Breast epithelium (tissue), 3 donors: ENCODE measurements at regions not wholly inside any gene's neighbourhood (a gene's known extent, or its start where the extent isn't known, plus 50 kb on each side); places are given as distances from the start of the nearest gene placed in this dataset.
"Not testable (repeated sequence)": the region's sequence is repeated elsewhere in the genome, so short reads cannot be mapped to it uniquely, and the experiment has no call there.

Experiments used
- CTCF ChIP-seq, 3 donors: fragments of 450-650 bp; IDR thresholded peaks; one replicate each; pipeline ENCODE4 v1.5.1; 2016 to 2017; ENCODE audit warnings: antibody characterized with exemption in 3 of 3, mild to moderate bottlenecking in 3 of 3, moderate library complexity in 3 of 3
- POLR2A ChIP-seq: fragments of 450-650 bp; IDR thresholded peaks from one replicate; pipeline ENCODE4 v1.6.1; 2016; ENCODE audit warnings: antibody characterized with exemption, mild to moderate bottlenecking, moderate library complexity
- POLR2AphosphoS5 ChIP-seq, 3 donors: sonication (generic); formaldehyde crosslinking; IDR thresholded peaks; one replicate each; pipeline ENCODE4 v1.6.1; 2017; ENCODE audit warnings: antibody characterized with exemption in 3 of 3

DNA sequence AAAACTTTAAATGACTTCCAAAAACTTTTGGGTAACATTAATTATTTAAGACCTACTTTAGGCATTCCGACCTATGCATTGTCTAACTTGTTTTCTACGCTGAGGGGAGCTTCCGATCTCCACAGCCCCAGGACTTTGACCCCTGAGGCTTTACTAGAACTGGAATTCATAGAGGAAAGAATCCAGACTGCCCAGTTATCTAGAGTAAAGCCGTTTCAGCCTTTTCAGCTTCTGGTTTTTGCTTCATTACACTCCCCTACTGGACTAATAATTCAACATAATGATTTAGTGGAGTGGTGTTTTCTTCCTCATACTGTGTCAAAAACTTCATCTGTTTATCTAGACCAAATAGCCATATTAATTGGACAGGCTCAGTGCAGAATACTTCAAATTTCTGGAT lies 571.9 kb upstream of the PTGER4 start:
- not testable (repeated sequence) for TF ChIP-seq CTCF (IDR thresholded peaks at IDR 0.05); POLR2A; POLR2AphosphoS5 (IDR thresholded peaks at IDR 0.05)
